ENCODE measurements at regions not wholly inside any gene's neighbourhood (a gene's known extent, or its start where the extent isn't known, plus 50 kb on each side); places are given as distances from the start of the nearest gene placed in this dataset.

DNA sequence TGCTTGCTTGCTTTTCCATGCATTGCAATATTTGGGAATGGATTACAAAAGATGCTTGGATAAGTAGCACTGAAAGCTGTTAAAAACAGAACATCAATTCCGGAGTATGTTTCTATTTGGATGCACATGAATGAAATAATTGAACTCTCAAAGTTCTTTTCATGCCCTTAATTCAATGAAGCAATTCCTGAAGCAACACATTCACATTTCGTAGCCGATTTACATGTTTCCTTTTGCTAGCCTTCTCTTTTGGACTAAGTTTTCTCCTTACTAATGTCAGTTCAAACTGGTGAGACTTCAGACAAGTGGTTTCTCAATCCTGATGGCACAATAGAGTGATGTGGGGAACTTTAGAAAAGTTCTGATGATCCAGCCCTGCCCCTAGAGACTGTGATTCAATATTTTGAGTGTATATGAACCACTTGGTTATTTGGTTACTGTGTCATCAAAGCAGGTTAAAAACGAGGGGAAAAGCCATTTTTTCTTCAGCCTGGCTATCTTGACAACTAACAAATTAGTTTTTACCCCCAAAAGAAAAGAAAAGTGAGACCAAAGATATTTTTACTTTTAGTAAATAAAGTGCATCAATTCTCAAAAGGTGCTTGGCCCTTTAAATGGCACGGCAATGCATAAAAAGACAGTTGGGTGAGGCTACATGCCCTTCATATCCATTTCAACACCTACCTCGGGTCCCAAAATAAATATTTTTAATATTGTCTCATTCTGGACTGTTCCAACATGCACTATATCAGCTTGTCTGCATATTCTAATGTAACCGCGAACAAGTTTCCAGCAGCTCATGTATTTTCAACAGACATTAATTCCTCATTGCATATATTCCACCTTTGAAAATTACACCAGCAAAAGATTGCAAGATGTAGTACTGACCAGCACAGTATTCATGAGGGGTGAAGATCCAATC is 90.1 kb upstream of the RPL34 start:
- no peak for DNase-seq (ENCODE audit: extremely low read depth, low read depth)
- H3K4me3 ChIP-seq (replicated peaks; ENCODE audit: low read depth, low read length): no peak overlapping the region
- TF ChIP-seq, protein P1, sequence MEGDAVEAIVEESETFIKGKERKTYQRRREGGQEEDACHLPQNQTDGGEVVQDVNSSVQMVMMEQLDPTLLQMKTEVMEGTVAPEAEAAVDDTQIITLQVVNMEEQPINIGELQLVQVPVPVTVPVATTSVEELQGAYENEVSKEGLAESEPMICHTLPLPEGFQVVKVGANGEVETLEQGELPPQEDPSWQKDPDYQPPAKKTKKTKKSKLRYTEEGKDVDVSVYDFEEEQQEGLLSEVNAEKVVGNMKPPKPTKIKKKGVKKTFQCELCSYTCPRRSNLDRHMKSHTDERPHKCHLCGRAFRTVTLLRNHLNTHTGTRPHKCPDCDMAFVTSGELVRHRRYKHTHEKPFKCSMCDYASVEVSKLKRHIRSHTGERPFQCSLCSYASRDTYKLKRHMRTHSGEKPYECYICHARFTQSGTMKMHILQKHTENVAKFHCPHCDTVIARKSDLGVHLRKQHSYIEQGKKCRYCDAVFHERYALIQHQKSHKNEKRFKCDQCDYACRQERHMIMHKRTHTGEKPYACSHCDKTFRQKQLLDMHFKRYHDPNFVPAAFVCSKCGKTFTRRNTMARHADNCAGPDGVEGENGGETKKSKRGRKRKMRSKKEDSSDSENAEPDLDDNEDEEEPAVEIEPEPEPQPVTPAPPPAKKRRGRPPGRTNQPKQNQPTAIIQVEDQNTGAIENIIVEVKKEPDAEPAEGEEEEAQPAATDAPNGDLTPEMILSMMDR (IDR thresholded peaks at IDR 0.05; ENCODE audit: low read depth, low read length, missing control alignments): no peak

DNA sequence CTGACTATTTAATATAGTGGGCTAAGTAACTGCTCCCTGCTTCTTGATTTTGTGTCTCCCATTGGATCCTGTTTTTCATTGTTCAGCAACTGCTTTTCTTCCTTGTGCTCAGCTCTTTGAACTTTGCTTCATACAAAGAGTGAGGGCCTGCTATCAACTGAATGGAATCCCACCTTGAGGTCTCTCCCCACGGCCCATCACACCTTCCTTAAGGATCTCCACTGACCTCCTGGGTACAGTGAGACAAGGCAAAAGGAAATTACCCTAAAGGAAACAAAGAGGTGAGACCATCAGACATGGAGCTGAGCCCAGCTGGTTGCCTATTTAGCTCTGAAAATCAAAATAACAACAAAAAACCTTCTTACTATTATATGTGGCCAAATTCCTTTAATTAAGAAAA is 91.3 kb upstream of the RPL34 start:
- no peak for DNase-seq (ENCODE audit: extremely low read depth, low read depth)
- TF ChIP-seq, protein P1 (IDR thresholded peaks at IDR 0.05; ENCODE audit: low read depth, low read length, missing control alignments): no peak
- H3K4me3 ChIP-seq (replicated peaks; ENCODE audit: low read depth, low read length): no peak overlapping the region

GRCh38 chr4:108527723-108528122 is 92.7 kb upstream of the RPL34 start:
- no peak overlapping the region for H3K4me3 ChIP-seq (replicated peaks; ENCODE audit: low read depth, low read length)
- TF ChIP-seq, protein P1 (IDR thresholded peaks at IDR 0.05; ENCODE audit: low read depth, low read length, missing control alignments): no peak
- no peak for DNase-seq (ENCODE audit: extremely low read depth, low read depth)

- DNase-seq (ENCODE audit: extremely low read depth, low read depth): no peak
- TF ChIP-seq, protein P1 (IDR thresholded peaks at IDR 0.05; ENCODE audit: low read depth, low read length, missing control alignments): no peak
- H3K4me3 ChIP-seq (replicated peaks; ENCODE audit: low read depth, low read length): no peak overlapping the region
These were observed 99.6 kb upstream of the RPL34 start for GRCh38 chr4:108520807-108521206.

DNA sequence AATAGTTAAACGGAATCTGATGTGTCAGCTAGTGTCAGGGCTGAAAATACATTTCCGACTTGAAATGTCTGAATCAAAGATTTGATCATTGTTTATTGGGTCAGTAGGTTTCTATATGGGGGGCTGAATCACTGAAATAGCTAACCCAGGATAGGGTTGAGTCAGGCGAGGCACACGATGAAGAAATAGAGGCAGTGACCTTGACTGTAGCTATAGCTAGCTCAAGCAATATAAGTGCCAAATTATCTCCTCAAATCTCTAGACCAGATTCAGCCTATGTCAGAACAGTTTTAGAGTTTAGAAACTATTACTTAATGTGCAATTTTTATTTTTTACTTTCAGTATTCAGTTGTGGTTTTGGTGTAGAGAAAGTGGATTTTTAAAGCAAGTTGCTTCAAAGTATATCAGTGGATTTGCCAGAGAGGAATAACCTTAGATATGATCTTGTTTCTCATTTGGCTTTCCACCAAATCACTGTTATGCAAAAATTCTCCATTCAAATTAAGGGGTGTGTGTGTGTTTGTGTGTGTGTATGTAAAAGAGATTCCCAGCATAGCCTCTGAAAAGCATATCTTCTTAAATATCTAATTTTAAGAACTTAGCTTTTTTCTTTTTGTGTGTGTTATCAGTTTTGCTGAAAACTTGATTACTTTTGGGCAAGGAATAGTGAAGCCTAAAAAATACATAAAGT is 100.3 kb upstream of the RPL34 start:
- DNase-seq (ENCODE audit: extremely low read depth, low read depth): no peak
- TF ChIP-seq, protein P1 (IDR thresholded peaks at IDR 0.05; ENCODE audit: low read depth, low read length, missing control alignments): no peak
- no peak overlapping the region for H3K4me3 ChIP-seq (replicated peaks; ENCODE audit: low read depth, low read length)

- TF ChIP-seq, protein P1 (IDR thresholded peaks at IDR 0.05; ENCODE audit: low read depth, low read length, missing control alignments): no peak
- no peak for DNase-seq (ENCODE audit: extremely low read depth, low read depth)
- H3K4me3 ChIP-seq (replicated peaks; ENCODE audit: low read depth, low read length): no peak overlapping the region
These were observed 101.1 kb upstream of the RPL34 start for GRCh38 chr4:108519208-108519833.
